Osteoblast (primary cell): ENCODE measurements at regions not wholly inside any gene's neighbourhood (a gene's known extent, or its start where the extent isn't known, plus 50 kb on each side); places are given as distances from the start of the nearest gene placed in this dataset.

Source experiments
- DNase-seq: peaks from one replicate; pipeline ENCODE4 v3.0.0; 2011; ENCODE audit warnings: low spot score, mixed read lengths; ENCODE audit not compliant: insufficient read length; ENCODE audit errors: missing footprints
- H2AFZ ChIP-seq: 2 replicates; pipeline ENCODE4 v1.6.0; 2011; ENCODE audit warnings: mild to moderate bottlenecking, low read length
- H3K27ac ChIP-seq: 2 replicates; pipeline ENCODE4 v1.5.1; 2011; ENCODE audit warnings: mild to moderate bottlenecking, low read depth, low read length, moderate library complexity
- H3K27me3 ChIP-seq: 2 replicates; pipeline ENCODE4 v1.6.0; 2012; ENCODE audit warnings: mild to moderate bottlenecking, control low read depth, inconsistent platforms, low read length, moderate library complexity; ENCODE audit not compliant: insufficient read depth
- H3K36me3 ChIP-seq: 2 replicates; pipeline ENCODE4 v1.5.1; 2011; ENCODE audit warnings: mild to moderate bottlenecking, low read length, control low read depth, moderate library complexity; ENCODE audit not compliant: insufficient read depth
- H3K4me1 ChIP-seq: 2 replicates; pipeline ENCODE4 v1.5.1; 2011; ENCODE audit warnings: mild to moderate bottlenecking, low read length, control low read depth, moderate library complexity; ENCODE audit not compliant: insufficient read depth
- H3K4me2 ChIP-seq: 2 replicates; pipeline ENCODE4 v1.6.0; 2011; ENCODE audit warnings: mild to moderate bottlenecking, low read length; ENCODE audit not compliant: insufficient read depth
- H3K4me3 ChIP-seq: fragments of 200-600 bp; sonication (generic); 3 replicates; pipeline ENCODE4 v1.5.1; 2012; ENCODE audit warnings: mild to moderate bottlenecking, low read length, inconsistent platforms; ENCODE audit not compliant: insufficient read depth
- H3K79me2 ChIP-seq: 2 replicates; pipeline ENCODE4 v1.6.0; 2012; ENCODE audit warnings: mild to moderate bottlenecking, low read length, control low read depth, inconsistent platforms; ENCODE audit not compliant: insufficient read depth
- H3K9me3 ChIP-seq: 2 replicates; pipeline ENCODE4 v1.5.1; 2011; ENCODE audit warnings: low read depth, low read length, control low read depth
- H4K20me1 ChIP-seq: 2 replicates; pipeline ENCODE4 v1.6.0; 2012; ENCODE audit warnings: mild to moderate bottlenecking, low read length, control low read depth; ENCODE audit not compliant: insufficient read depth
- TF ChIP-seq, protein P1 (sequence below): IDR thresholded peaks from 2 replicates; pipeline ENCODE4 v1.5.1; 2011; ENCODE audit warnings: mild to moderate bottlenecking, low read depth, low read length, moderate library complexity; ENCODE audit errors: extremely low read depth

DNA sequence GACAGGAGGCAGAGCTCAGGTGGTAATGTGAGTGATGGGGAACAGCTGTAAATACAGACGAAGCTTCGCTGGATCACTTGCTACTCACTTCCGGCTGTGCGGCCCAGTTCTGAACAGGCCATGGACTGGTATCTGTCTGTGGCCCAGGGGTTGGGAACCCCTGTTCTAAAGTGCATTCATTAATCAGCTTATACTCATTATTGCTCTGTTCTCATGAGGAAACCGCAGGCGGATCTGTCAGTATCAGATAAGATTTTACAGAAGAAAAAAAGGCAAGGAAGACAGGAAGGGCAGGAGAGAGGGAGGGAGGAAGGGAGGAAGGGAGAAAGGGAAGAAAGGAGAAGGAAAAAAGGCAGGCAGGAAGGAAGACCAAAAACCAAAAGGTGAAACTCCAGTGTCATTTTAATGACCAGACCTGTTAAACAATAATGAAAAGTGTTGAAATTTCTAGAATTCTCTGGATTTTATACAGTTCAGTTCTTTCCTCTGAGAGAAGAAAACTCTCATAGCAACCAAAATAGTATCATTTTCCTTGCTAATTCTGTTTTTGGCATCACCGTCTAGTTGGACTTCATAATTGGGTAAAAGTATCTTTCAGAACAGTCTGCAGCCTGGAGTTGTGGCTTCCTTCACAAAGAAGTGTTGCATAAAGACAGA is 128.0 kb upstream of the PROK2 start:
- H3K36me3 ChIP-seq = no peaks in the 10 kb centered on the region
- no peak for DNase-seq
- no peak overlapping the region for H2AFZ ChIP-seq
- peaks cover 32% of the 10 kb centered on the region for H3K27me3 ChIP-seq
- no peaks in the 10 kb centered on the region for H3K79me2 ChIP-seq
- TF ChIP-seq, protein P1, sequence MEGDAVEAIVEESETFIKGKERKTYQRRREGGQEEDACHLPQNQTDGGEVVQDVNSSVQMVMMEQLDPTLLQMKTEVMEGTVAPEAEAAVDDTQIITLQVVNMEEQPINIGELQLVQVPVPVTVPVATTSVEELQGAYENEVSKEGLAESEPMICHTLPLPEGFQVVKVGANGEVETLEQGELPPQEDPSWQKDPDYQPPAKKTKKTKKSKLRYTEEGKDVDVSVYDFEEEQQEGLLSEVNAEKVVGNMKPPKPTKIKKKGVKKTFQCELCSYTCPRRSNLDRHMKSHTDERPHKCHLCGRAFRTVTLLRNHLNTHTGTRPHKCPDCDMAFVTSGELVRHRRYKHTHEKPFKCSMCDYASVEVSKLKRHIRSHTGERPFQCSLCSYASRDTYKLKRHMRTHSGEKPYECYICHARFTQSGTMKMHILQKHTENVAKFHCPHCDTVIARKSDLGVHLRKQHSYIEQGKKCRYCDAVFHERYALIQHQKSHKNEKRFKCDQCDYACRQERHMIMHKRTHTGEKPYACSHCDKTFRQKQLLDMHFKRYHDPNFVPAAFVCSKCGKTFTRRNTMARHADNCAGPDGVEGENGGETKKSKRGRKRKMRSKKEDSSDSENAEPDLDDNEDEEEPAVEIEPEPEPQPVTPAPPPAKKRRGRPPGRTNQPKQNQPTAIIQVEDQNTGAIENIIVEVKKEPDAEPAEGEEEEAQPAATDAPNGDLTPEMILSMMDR = no peak
- H3K27ac ChIP-seq = no peak overlapping the region
- H4K20me1 ChIP-seq = no peaks in the 10 kb centered on the region
- H3K4me2 ChIP-seq = no peak overlapping the region
- no peaks in the 10 kb centered on the region for H3K4me1 ChIP-seq
- no peak overlapping the region for H3K4me3 ChIP-seq
- H3K9me3 ChIP-seq = no peaks in the 10 kb centered on the region

DNA sequence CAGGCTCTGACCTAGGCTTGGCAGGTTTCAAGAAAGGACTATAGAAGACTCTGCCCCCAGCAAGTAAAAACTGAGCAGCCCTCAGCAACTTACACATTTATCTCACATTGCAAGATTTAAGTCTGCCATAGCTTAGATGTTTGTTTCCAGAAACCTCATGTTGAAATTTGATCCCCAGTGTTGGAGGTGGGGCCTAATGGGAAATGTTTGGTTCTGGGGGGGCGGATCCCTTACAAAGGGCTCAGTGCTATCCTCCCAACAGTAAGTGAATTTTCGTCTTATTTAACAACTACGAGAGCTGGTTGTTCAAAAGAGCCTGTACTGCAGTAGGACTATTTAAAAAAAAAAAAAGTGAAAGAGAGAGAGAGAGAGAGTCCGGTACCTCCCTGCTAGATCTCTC is 125.2 kb upstream of the PROK2 start:
- Histone ChIP-seq H3K27ac (no peak overlapping the region), H3K4me3 (no peak overlapping the region), H3K4me1 (no peaks in the 10 kb centered on the region), H2AFZ (no peak overlapping the region), H3K79me2 (no peaks in the 10 kb centered on the region), H4K20me1 (no peaks in the 10 kb centered on the region), H3K9me3 (no peaks in the 10 kb centered on the region), H3K36me3 (no peaks in the 10 kb centered on the region), H3K4me2 (no peak overlapping the region), H3K27me3 (peaks cover 56% of the 10 kb centered on the region)
- TF ChIP-seq, protein P1 = no peak
- no peak for DNase-seq

DNA sequence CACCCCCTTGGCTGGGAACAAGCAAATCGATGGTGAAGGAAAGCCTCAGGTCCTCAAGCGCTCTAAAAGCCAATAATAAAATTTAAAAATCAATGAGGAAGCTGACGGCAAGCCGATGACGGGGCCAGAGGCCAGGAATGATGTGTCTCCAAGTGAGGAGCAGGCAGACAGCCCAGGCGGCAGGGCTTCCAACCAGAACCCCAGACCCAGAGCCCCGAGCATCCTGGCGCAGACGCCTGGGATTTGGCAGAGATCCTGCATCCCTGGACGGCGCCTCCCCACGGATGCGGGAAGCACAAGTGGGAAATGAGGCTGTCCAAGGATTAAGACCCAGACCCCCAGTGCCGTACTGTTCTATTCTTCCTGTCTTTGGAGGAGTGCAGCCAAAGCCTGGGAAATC is 123.0 kb upstream of the PROK2 start:
- no peaks in the 10 kb centered on the region for H3K36me3 ChIP-seq
- no peak overlapping the region for H3K27ac ChIP-seq
- no peaks in the 10 kb centered on the region for H3K4me1 ChIP-seq
- no peak overlapping the region for H2AFZ ChIP-seq
- no peak for DNase-seq
- H3K27me3 ChIP-seq = peaks cover 46% of the 10 kb centered on the region
- H4K20me1 ChIP-seq = no peaks in the 10 kb centered on the region
- TF ChIP-seq, protein P1 = no peak
- H3K79me2 ChIP-seq = no peaks in the 10 kb centered on the region
- no peak overlapping the region for H3K4me3 ChIP-seq
- H3K9me3 ChIP-seq = no peaks in the 10 kb centered on the region
- H3K4me2 ChIP-seq = no peak overlapping the region

DNA sequence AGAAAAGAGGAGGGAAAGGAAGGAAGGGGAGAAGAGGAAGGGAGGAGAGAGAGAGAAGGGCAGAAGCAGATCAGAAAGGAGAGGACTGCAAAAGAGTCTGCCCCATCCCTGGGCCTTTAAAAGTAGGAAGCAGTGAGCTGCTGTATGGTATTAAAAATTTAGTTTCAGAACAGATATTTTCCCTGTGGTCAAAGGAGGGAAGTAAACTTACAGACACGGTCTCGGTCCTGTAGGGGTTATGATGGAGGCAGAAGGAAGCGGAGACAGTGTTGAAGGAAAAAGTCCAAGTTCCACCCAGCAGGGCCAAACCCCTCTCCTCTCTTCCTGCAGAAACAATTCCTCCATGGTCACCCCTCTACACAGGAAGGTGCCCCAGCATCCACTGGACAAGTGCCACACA is 122.0 kb upstream of the PROK2 start:
- peaks cover 45% of the 10 kb centered on the region for H3K27me3 ChIP-seq
- H3K36me3 ChIP-seq = no peaks in the 10 kb centered on the region
- TF ChIP-seq, protein P1 = no peak
- no peak overlapping the region for H3K4me2 ChIP-seq
- H3K9me3 ChIP-seq = no peaks in the 10 kb centered on the region
- no peak overlapping the region for H2AFZ ChIP-seq
- no peaks in the 10 kb centered on the region for H4K20me1 ChIP-seq
- H3K4me1 ChIP-seq = no peaks in the 10 kb centered on the region
- no peak for DNase-seq
- no peak overlapping the region for H3K4me3 ChIP-seq
- H3K27ac ChIP-seq = no peak overlapping the region
- H3K79me2 ChIP-seq = no peaks in the 10 kb centered on the region
